ENCODE measurements at regions not wholly inside any gene's neighbourhood (a gene's known extent, or its start where the extent isn't known, plus 50 kb on each side); places are given as distances from the start of the nearest gene placed in this dataset.

DNA sequence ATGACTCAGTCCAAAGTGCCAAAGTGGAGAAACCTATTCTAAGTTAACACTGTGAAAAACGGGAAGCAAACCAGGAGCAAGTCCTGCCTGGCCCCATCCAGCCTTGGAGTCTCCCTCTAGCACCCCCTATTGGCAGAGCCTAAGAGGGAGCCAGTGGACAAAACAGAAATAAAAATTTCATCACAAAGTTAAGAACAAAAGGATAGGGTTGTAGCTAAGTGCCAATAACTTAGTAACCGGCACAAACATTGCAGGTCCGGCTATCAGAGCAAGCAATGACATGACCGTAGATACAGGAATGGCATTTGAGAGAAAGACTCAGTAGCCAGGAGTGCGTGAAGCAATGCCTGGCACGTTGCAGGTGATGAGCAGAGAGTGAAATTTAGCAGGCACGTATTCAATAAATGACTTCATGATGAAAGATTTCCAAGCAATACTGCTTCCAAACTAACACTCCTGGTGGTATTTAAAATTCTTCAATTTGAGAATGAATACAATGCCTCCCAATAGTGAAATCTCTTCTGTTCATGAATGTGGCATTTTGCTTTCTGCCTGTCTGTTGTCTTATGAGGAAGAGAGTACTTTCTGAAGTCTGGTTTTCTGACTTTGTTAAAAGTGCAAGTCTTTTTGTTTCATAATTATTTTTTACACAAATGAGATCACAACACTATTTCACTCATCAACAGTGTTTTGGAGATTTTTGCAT is 391.0 kb downstream of the OMA1 start:
- Histone ChIP-seq H3K27ac (ENCODE audit: low read length) (peak overlapping the region; percentile 99), H3K36me3 (ENCODE audit: insufficient read depth, low read length) (no peaks in the 10 kb centered on the region), H3K27me3 (ENCODE audit: low read length) (no peaks in the 10 kb centered on the region), H3K4me2 (ENCODE audit: low read depth, low read length, poor library complexity, severe bottlenecking) (peak overlapping the region; percentile 89), H2AFZ (ENCODE audit: low read length) (peak overlapping the region; percentile 53; the same call in 1 of the 2 replicates), H3K4me3 (ENCODE audit: low read length) (no peak overlapping the region; the same call in 1 of the 2 replicates), H3K9ac (ENCODE audit: low read length) (peak overlapping the region; percentile 91), H3K4me1 (ENCODE audit: low read length) (peaks cover 94% of the 10 kb centered on the region), H4K20me1 (ENCODE audit: insufficient read depth, low read depth, low read length) (no peaks in the 10 kb centered on the region), H3K79me2 (ENCODE audit: low read length) (no peaks in the 10 kb centered on the region), H3K9me2 (replicated peaks; ENCODE audit: insufficient read depth, low read length) (no peaks in the 10 kb centered on the region), H3K9me3 (ENCODE audit: low read length) (no peaks in the 10 kb centered on the region)
- peak; percentile 80 for DNase-seq

DNA sequence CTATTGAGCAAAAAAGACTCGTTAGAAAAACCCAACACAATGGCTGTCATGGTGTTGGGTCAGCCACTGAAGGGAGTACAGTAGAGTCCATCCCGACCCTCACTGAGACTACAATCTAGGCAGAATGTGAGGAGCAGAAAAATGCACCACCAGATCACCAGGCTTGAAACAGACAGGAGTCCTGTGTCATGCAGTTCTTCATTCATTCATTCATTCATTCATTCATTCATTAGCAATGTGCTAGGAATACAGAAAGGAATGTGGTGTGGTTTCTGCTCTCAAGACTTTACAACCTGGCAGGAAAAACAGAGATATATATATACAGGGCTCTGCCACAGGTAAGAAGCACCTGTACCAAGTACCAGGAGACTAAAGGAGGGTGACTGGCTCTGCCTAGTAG is 392.3 kb downstream of the OMA1 start:
- Histone ChIP-seq H2AFZ (ENCODE audit: low read length) (peak overlapping the region; percentile 17; the same call in 1 of the 2 replicates), H4K20me1 (ENCODE audit: insufficient read depth, low read depth, low read length) (no peaks in the 10 kb centered on the region), H3K4me3 (ENCODE audit: low read length) (no peak overlapping the region), H3K4me2 (ENCODE audit: low read depth, low read length, poor library complexity, severe bottlenecking) (no peak overlapping the region), H3K27ac (ENCODE audit: low read length) (peak overlapping the region; percentile 99), H3K36me3 (ENCODE audit: insufficient read depth, low read length) (no peaks in the 10 kb centered on the region), H3K9ac (ENCODE audit: low read length) (no peak overlapping the region; the same call in 1 of the 2 replicates), H3K4me1 (ENCODE audit: low read length) (peaks cover 90% of the 10 kb centered on the region), H3K9me2 (replicated peaks; ENCODE audit: insufficient read depth, low read length) (no peaks in the 10 kb centered on the region), H3K9me3 (ENCODE audit: low read length) (no peaks in the 10 kb centered on the region), H3K27me3 (ENCODE audit: low read length) (no peaks in the 10 kb centered on the region), H3K79me2 (ENCODE audit: low read length) (no peaks in the 10 kb centered on the region)
- DNase-seq = no peak

DNA sequence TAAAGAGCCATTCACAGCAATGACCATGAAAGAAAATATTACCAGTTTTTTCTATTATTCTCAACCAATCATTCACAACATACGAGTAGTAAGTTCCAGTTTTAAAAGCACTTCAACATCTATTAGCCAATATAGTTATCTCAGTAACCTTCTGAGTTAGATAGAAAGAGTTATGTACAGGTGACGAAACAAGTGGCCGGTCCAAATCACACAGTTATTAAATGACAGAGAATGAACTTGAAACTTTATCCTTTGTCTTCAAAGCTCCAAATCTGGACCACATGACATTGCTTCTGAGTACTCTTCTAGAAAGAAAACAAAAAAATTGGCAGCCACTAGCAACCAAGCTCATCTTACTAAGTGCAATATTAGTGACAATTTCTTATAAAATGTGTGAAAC is 393.8 kb downstream of the OMA1 start:
- H3K27me3 ChIP-seq (ENCODE audit: low read length) = no peaks in the 10 kb centered on the region
- no peaks in the 10 kb centered on the region for H3K79me2 ChIP-seq (ENCODE audit: low read length)
- no peaks in the 10 kb centered on the region for H3K36me3 ChIP-seq (ENCODE audit: insufficient read depth, low read length)
- H3K9ac ChIP-seq (ENCODE audit: low read length) = no peak overlapping the region
- H3K9me2 ChIP-seq (replicated peaks; ENCODE audit: insufficient read depth, low read length) = no peaks in the 10 kb centered on the region
- H2AFZ ChIP-seq (ENCODE audit: low read length) = peak overlapping the region; percentile 24
- no peak overlapping the region for H3K4me3 ChIP-seq (ENCODE audit: low read length)
- no peak overlapping the region for H3K4me2 ChIP-seq (ENCODE audit: low read depth, low read length, poor library complexity, severe bottlenecking)
- no peaks in the 10 kb centered on the region for H3K9me3 ChIP-seq (ENCODE audit: low read length)
- peaks cover 90% of the 10 kb centered on the region for H3K4me1 ChIP-seq (ENCODE audit: low read length)
- H4K20me1 ChIP-seq (ENCODE audit: insufficient read depth, low read depth, low read length) = no peaks in the 10 kb centered on the region
- no peak for DNase-seq
- peak overlapping the region; percentile 37 for H3K27ac ChIP-seq (ENCODE audit: low read length)

DNA sequence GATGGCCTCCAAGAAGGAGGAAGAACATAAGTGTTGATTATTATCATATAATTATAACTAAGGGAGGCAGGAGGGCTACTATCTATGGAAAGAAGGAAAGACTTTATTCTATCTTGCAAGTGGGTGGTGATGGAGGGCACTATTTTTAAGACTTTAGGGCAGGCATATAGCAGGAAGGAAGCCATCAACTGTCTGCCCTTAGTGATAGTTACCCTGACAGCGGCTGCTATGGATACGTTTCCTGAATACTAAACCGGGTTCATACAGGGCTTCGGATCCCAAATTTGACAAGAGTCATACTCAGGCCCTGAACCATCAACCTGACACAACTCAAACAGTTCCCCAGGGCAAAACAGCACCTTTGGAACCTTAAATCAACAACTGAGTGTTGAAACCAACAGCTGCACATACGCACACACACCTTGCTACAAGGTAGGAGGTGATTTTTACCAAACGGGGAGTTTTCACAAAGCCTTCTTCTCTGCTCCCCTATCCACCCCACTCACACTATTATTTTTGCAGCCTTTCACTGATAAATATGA is 397.2 kb downstream of the OMA1 start:
- H3K4me1 ChIP-seq (ENCODE audit: low read length) = peaks cover 75% of the 10 kb centered on the region
- H3K9me2 ChIP-seq (replicated peaks; ENCODE audit: insufficient read depth, low read length) = no peaks in the 10 kb centered on the region
- no peaks in the 10 kb centered on the region for H3K9me3 ChIP-seq (ENCODE audit: low read length)
- no peak overlapping the region for H2AFZ ChIP-seq (ENCODE audit: low read length)
- peak; percentile 48 for DNase-seq
- H4K20me1 ChIP-seq (ENCODE audit: insufficient read depth, low read depth, low read length) = no peaks in the 10 kb centered on the region
- H3K9ac ChIP-seq (ENCODE audit: low read length) = no peak overlapping the region
- no peaks in the 10 kb centered on the region for H3K79me2 ChIP-seq (ENCODE audit: low read length)
- no peak overlapping the region for H3K4me2 ChIP-seq (ENCODE audit: low read depth, low read length, poor library complexity, severe bottlenecking)
- H3K4me3 ChIP-seq (ENCODE audit: low read length) = no peak overlapping the region
- H3K27ac ChIP-seq (ENCODE audit: low read length) = no peak overlapping the region
- no peaks in the 10 kb centered on the region for H3K36me3 ChIP-seq (ENCODE audit: insufficient read depth, low read length)
- no peaks in the 10 kb centered on the region for H3K27me3 ChIP-seq (ENCODE audit: low read length)

DNA sequence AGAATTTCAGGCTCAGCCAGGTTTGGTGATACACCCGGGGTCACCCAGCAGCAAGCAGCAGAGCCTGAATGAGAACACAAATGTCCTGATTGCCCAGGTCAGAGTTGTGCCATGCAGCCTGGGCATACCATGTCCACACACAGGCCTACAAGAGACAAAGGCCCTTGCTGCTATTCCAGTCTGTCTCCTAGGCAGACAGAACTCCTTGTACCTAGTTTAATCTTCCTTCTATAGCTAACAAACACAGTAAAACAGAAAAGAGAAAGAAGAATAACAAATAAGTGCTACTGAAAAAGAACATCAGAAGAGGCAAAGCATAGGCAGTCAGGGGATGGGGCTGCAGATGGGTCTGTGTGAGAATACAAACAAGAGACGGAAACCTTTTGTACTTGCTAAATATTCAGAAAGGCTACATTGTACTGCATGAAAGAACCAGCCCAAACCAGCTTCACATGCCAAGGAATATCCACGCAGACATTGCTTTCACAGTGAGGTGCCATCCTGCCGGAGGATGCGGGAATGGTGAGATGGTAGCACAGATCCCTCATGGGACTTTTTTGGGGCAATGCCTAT is 401.7 kb downstream of the OMA1 start:
- H3K4me2 ChIP-seq (ENCODE audit: low read depth, low read length, poor library complexity, severe bottlenecking) = peak overlapping the region; percentile 58
- H3K9me3 ChIP-seq (ENCODE audit: low read length) = no peaks in the 10 kb centered on the region; the same call in 1 of the 2 replicates
- H3K27me3 ChIP-seq (ENCODE audit: low read length) = no peaks in the 10 kb centered on the region
- peak overlapping the region; percentile 93 for H3K27ac ChIP-seq (ENCODE audit: low read length)
- no peaks in the 10 kb centered on the region; the same call in 1 of the 2 replicates for H3K36me3 ChIP-seq (ENCODE audit: insufficient read depth, low read length)
- H3K9ac ChIP-seq (ENCODE audit: low read length) = peak overlapping the region; percentile 56
- peak overlapping the region; percentile 53; the same call in 1 of the 2 replicates for H2AFZ ChIP-seq (ENCODE audit: low read length)
- no peaks in the 10 kb centered on the region for H3K9me2 ChIP-seq (replicated peaks; ENCODE audit: insufficient read depth, low read length)
- H3K4me1 ChIP-seq (ENCODE audit: low read length) = peaks cover 69% of the 10 kb centered on the region
- H3K4me3 ChIP-seq (ENCODE audit: low read length) = 0 out of 2 replicates have a peak overlapping the region, but pooled peaks have one; percentile 7
- DNase-seq = no peak
- no peaks in the 10 kb centered on the region for H3K79me2 ChIP-seq (ENCODE audit: low read length)
- no peaks in the 10 kb centered on the region for H4K20me1 ChIP-seq (ENCODE audit: insufficient read depth, low read depth, low read length)

DNA sequence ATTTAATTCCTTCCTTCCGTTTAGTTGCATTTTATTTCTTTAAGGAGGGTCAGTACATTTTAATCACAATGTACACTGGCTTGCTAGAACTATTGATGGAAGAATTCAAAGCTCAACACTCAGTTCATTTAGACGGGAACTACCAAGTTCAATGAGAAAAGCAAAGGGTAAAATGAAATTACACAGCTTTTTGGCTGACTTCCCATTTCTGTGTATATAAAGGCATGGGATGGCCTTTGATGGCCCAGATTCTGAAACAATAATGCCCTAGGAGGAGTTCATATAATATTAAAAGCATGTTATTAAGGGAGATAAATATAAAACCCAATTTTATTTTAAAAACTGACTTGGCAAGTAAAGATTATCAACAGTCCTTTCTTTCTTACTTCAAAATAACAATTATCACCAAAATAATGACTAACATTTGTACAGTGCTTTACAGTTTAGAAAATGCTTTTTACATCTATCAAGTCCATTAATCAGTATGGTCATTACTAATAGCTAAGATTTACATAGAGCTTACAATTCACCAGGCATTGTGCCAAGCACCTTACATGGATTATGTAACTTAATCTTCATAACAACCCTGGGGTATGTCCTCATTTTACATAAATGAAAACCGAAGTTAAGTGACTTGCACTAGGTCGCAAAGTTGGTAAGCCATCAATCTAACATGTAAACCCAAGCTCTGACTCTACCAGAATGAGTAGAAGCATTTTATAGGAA is 402.4 kb downstream of the OMA1 start:
- H3K4me3 ChIP-seq (ENCODE audit: low read length) = peak overlapping the region; percentile 12; the same call in 1 of the 2 replicates
- H3K4me1 ChIP-seq (ENCODE audit: low read length) = peaks cover 63% of the 10 kb centered on the region
- H3K36me3 ChIP-seq (ENCODE audit: insufficient read depth, low read length) = no peaks in the 10 kb centered on the region; the same call in 1 of the 2 replicates
- H3K9ac ChIP-seq (ENCODE audit: low read length) = peak overlapping the region; percentile 56
- H3K27me3 ChIP-seq (ENCODE audit: low read length) = no peaks in the 10 kb centered on the region
- H3K4me2 ChIP-seq (ENCODE audit: low read depth, low read length, poor library complexity, severe bottlenecking) = peak overlapping the region; percentile 58
- H4K20me1 ChIP-seq (ENCODE audit: insufficient read depth, low read depth, low read length) = no peaks in the 10 kb centered on the region
- no peaks in the 10 kb centered on the region for H3K79me2 ChIP-seq (ENCODE audit: low read length)
- peak overlapping the region; percentile 78; the same call in 1 of the 2 replicates for H2AFZ ChIP-seq (ENCODE audit: low read length)
- peak; percentile 92 for DNase-seq
- peak overlapping the region; percentile 93 for H3K27ac ChIP-seq (ENCODE audit: low read length)
- H3K9me2 ChIP-seq (replicated peaks; ENCODE audit: insufficient read depth, low read length) = no peaks in the 10 kb centered on the region
- H3K9me3 ChIP-seq (ENCODE audit: low read length) = no peaks in the 10 kb centered on the region; the same call in 1 of the 2 replicates

DNA sequence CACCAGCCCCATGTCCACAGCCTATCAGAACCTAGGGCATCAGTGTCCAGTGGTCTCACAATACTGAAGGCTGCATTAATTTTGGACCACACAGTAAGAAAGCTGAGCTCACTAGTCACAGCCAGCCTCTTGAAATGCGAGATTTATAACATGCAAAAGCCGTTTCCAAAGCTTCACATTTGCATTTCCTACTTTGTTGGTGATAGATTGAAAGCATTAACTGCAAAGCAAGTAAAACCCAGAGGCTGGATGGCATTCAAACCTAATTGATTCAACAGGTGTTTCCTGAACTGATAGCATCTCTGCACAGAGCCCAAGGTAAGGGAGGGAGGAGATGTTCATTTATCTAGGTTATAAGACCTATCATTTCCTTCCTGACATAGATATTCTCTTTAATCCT is 410.1 kb downstream of the OMA1 start:
- H4K20me1 ChIP-seq (ENCODE audit: insufficient read depth, low read depth, low read length) = no peaks in the 10 kb centered on the region
- peak overlapping the region; percentile 31 for H3K9ac ChIP-seq (ENCODE audit: low read length)
- no peaks in the 10 kb centered on the region for H3K79me2 ChIP-seq (ENCODE audit: low read length)
- H3K4me2 ChIP-seq (ENCODE audit: low read depth, low read length, poor library complexity, severe bottlenecking) = peak overlapping the region; percentile 57
- H2AFZ ChIP-seq (ENCODE audit: low read length) = peak overlapping the region; percentile 36
- peaks cover 10% of the 10 kb centered on the region; the same call in 1 of the 2 replicates for H3K36me3 ChIP-seq (ENCODE audit: insufficient read depth, low read length)
- H3K27ac ChIP-seq (ENCODE audit: low read length) = peak overlapping the region; percentile 66
- peak; percentile 69 for DNase-seq
- no peaks in the 10 kb centered on the region for H3K27me3 ChIP-seq (ENCODE audit: low read length)
- peaks cover 36% of the 10 kb centered on the region for H3K4me1 ChIP-seq (ENCODE audit: low read length)
- H3K4me3 ChIP-seq (ENCODE audit: low read length) = peak overlapping the region; percentile 37
- peaks cover 7% of the 10 kb centered on the region; the same call in 1 of the 2 replicates for H3K9me3 ChIP-seq (ENCODE audit: low read length)
- no peaks in the 10 kb centered on the region for H3K9me2 ChIP-seq (replicated peaks; ENCODE audit: insufficient read depth, low read length)
